GM12873 (cell line): ENCODE measurements at regions not wholly inside any gene's neighbourhood (a gene's known extent, or its start where the extent isn't known, plus 50 kb on each side); places are given as distances from the start of the nearest gene placed in this dataset.

Experiments
- TF ChIP-seq, protein P1 (sequence below): IDR thresholded peaks from 2 replicates; pipeline ENCODE4 v1.5.1; 2012; ENCODE audit warnings: low read depth, mild to moderate bottlenecking, moderate library complexity, low read length, control low read depth; ENCODE audit not compliant: insufficient read depth; ENCODE audit errors: missing control alignments

- TF ChIP-seq, protein P1, sequence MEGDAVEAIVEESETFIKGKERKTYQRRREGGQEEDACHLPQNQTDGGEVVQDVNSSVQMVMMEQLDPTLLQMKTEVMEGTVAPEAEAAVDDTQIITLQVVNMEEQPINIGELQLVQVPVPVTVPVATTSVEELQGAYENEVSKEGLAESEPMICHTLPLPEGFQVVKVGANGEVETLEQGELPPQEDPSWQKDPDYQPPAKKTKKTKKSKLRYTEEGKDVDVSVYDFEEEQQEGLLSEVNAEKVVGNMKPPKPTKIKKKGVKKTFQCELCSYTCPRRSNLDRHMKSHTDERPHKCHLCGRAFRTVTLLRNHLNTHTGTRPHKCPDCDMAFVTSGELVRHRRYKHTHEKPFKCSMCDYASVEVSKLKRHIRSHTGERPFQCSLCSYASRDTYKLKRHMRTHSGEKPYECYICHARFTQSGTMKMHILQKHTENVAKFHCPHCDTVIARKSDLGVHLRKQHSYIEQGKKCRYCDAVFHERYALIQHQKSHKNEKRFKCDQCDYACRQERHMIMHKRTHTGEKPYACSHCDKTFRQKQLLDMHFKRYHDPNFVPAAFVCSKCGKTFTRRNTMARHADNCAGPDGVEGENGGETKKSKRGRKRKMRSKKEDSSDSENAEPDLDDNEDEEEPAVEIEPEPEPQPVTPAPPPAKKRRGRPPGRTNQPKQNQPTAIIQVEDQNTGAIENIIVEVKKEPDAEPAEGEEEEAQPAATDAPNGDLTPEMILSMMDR: no peak
Measured at GRCh38 chr9:78775696-78776295, 478.9 kb downstream of the PSAT1 start.

DNA sequence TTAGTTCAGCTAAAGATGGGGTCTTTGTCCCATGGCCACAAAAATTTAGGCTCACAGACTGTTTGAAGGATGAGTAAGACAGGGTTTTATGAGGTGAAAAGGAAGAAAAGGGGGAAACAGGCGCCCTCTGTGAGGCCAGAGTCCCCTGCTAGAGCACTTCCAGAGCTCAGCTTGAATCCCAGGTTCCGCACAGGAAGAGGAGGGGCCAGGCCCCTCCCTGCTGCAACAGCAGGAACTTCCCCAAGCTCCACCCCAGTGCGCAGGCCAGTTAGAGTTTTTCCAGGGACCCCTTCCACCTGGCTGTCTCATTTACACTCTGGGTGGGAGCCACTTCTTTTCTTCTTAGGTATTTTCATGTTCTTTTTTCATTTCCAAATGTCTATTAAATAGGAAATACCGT, 480.8 kb downstream of the PSAT1 start:
- TF ChIP-seq, protein P1: no peak

GRCh38 chr9:78778318-78778717, 481.4 kb downstream of the PSAT1 start:
- TF ChIP-seq, protein P1: no peak

- TF ChIP-seq, protein P1: no peak
Measured at GRCh38 chr9:78778861-78779374, 482.0 kb downstream of the PSAT1 start.

- TF ChIP-seq, protein P1: no peak
Measured at GRCh38 chr9:78781681-78782080, 484.8 kb downstream of the PSAT1 start.

DNA sequence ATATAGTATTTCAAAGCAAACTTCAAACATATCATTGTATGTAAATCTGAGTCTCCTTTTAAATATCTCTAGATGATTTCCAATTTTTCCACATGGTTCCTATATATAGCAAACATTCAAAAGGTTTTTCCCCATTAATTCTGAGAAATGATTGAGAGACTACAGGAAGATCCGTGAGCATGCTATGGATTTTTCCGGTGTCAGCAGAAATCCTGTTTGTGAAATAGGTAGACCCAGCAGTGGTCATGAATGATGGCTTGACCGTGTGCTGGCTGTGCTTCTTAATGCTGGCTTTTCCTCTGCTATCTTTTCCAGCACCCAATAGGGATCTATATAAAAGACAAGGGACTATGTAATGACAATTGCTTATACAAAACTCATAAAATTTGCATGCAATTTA, 485.3 kb downstream of the PSAT1 start:
- TF ChIP-seq, protein P1: no peak

- TF ChIP-seq, protein P1: no peak
Measured at GRCh38 chr9:78782858-78783257, 485.9 kb downstream of the PSAT1 start.
